ENCODE measurements at regions not wholly inside any gene's neighbourhood (a gene's known extent, or its start where the extent isn't known, plus 50 kb on each side); places are given as distances from the start of the nearest gene placed in this dataset.
"Not testable (repeated sequence)": the region's sequence is repeated elsewhere in the genome, so short reads cannot be mapped to it uniquely, and the experiment has no call there.

DNA sequence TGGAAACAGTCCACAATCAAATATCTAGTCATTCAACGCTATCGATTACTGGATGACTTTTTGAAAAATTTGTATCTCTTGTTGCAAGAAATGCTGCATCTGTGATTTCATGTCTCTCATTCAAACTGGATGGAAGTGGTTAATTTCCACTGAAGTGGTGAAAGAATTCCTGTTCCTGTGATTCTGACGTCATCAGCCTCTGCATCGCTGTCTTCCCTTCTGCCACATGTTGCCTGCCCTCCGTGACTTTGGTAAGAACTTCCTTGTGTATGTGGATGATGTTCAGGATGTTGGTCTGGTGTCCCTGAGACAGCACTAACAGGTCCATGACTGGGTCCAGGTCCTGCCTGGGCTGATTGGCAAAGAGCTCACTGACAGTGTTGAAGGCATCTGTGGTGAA lies 84.8 kb upstream of the TEKT4 start:
- not testable (repeated sequence) for H3K79me1 ChIP-seq (ENCODE audit: insufficient read depth, low read depth, low read length, poor library complexity, severe bottlenecking); DNase-seq
- WGBS (ENCODE audit: extremely low coverage, insufficient read length, low lambda C conversion rate), result no CpG with 5 or more reads among the region's 5 CpGs

DNA sequence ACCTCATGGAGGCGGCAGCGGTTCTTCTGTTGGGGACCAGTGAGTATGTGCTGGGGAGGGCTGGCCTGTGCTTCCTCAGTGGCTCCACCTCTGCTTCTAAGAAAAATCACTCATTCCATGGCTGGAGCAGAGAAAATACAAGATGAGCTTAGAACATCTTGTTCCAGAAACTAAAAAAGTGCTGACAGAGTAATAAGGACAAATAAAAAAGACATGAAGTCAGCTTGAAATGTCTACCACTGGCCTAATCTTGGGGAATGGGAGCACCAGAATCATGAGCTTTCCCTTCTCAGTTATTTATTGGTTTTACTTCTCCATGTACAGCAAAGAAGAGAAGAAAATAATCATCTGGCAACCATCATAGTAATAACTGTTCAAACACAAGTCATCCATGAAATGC lies 81.1 kb upstream of the TEKT4 start:
- H3K4me2 ChIP-seq (ENCODE audit: insufficient read depth, insufficient read length, low read length), result not testable (repeated sequence)

More for the DNA sequence above, 84.8 kb upstream of the TEKT4 start:
- not testable (repeated sequence) for H3K27me3 ChIP-seq (ENCODE audit: insufficient read depth, low read length); H3K79me2 ChIP-seq (ENCODE audit: insufficient read depth, low read length); H2AK5ac ChIP-seq (ENCODE audit: insufficient read length, low read length); H4K5ac ChIP-seq (ENCODE audit: insufficient read length, low read depth, low read length); H3K56ac ChIP-seq (ENCODE audit: insufficient read length, low read depth, low read length); H3K18ac ChIP-seq (ENCODE audit: insufficient read length, low read depth, low read length); H4K8ac ChIP-seq (replicated peaks; ENCODE audit: insufficient read length, low read depth, low read length); H2BK5ac ChIP-seq (ENCODE audit: insufficient read length, low read length); H3K23ac ChIP-seq (ENCODE audit: insufficient read length, low read depth, low read length); H3K27ac Mint-ChIP-seq; H3K23me2 ChIP-seq (ENCODE audit: insufficient read length, low read depth, low read length, poor library complexity, severe bottlenecking); H2BK120ac ChIP-seq (ENCODE audit: low read depth, low read length, poor library complexity, severe bottlenecking); H3K4me2 ChIP-seq (ENCODE audit: insufficient read depth, insufficient read length, low read length); H3K4me1 ChIP-seq (ENCODE audit: insufficient read depth, low read length); H2BK20ac ChIP-seq (ENCODE audit: low read depth, low read length, poor library complexity, severe bottlenecking); H3K4me3 Mint-ChIP-seq; H3T11ph ChIP-seq (ENCODE audit: low read length); H2BK12ac ChIP-seq (ENCODE audit: insufficient read length, low read depth, low read length); H3K4ac ChIP-seq (ENCODE audit: low read depth, low read length); H2AFZ ChIP-seq (ENCODE audit: low read length); H2BK15ac ChIP-seq (ENCODE audit: low read depth, low read length); H3K27me3 Mint-ChIP-seq (ENCODE audit: low read depth); H3K27ac ChIP-seq (ENCODE audit: insufficient read length, low read depth, low read length); H3K4me1 Mint-ChIP-seq; H3K9ac ChIP-seq (ENCODE audit: extremely low read depth, insufficient read length, low read length); H3K14ac ChIP-seq (ENCODE audit: insufficient read depth, low read length); H4K91ac ChIP-seq (ENCODE audit: insufficient read length, low read depth, low read length); H4K20me1 ChIP-seq (ENCODE audit: control insufficient read depth, insufficient read depth, insufficient read length)
- peaks cover 59% of the 10 kb centered on the region for H3K9me3 ChIP-seq (ENCODE audit: control insufficient read depth, low read depth, low read length)
- H3K36me3 Mint-ChIP-seq (ENCODE audit: insufficient read depth in 1 of 3, low read depth in 3 of 3), result peaks cover 4 to 35% (median 14%) of the 10 kb centered on the region in 3 experiments
- peaks cover 83 to 86% of the 10 kb centered on the region in 2 experiments for H3K9me3 Mint-ChIP-seq

More for the DNA sequence above, 81.1 kb upstream of the TEKT4 start:
- not testable (repeated sequence) for H3K4ac ChIP-seq (ENCODE audit: low read depth, low read length); H3K79me1 ChIP-seq (ENCODE audit: insufficient read depth, low read depth, low read length, poor library complexity, severe bottlenecking); H2BK5ac ChIP-seq (ENCODE audit: insufficient read length, low read length); H3K27me3 ChIP-seq (ENCODE audit: insufficient read depth, low read length); H3K4me1 Mint-ChIP-seq; DNase-seq; H3K23ac ChIP-seq (ENCODE audit: insufficient read length, low read depth, low read length); H4K8ac ChIP-seq (replicated peaks; ENCODE audit: insufficient read length, low read depth, low read length); H2AFZ ChIP-seq (ENCODE audit: low read length); H3K23me2 ChIP-seq (ENCODE audit: insufficient read length, low read depth, low read length, poor library complexity, severe bottlenecking); H3K79me2 ChIP-seq (ENCODE audit: insufficient read depth, low read length); H3T11ph ChIP-seq (ENCODE audit: low read length); H2BK120ac ChIP-seq (ENCODE audit: low read depth, low read length, poor library complexity, severe bottlenecking); H4K20me1 ChIP-seq (ENCODE audit: control insufficient read depth, insufficient read depth, insufficient read length); H3K4me3 Mint-ChIP-seq; H2BK20ac ChIP-seq (ENCODE audit: low read depth, low read length, poor library complexity, severe bottlenecking); H2AK5ac ChIP-seq (ENCODE audit: insufficient read length, low read length); H2BK15ac ChIP-seq (ENCODE audit: low read depth, low read length); H3K27me3 Mint-ChIP-seq (ENCODE audit: low read depth); H3K27ac ChIP-seq (ENCODE audit: insufficient read length, low read depth, low read length); H4K5ac ChIP-seq (ENCODE audit: insufficient read length, low read depth, low read length); H3K18ac ChIP-seq (ENCODE audit: insufficient read length, low read depth, low read length); H2BK12ac ChIP-seq (ENCODE audit: insufficient read length, low read depth, low read length); H3K27ac Mint-ChIP-seq; H3K56ac ChIP-seq (ENCODE audit: insufficient read length, low read depth, low read length); H3K4me1 ChIP-seq (ENCODE audit: insufficient read depth, low read length); H4K91ac ChIP-seq (ENCODE audit: insufficient read length, low read depth, low read length); H3K14ac ChIP-seq (ENCODE audit: insufficient read depth, low read length); H3K9ac ChIP-seq (ENCODE audit: extremely low read depth, insufficient read length, low read length)
- Mint-ChIP-seq H3K36me3 (ENCODE audit: insufficient read depth in 1 of 3, low read depth in 3 of 3) (peaks cover 4 to 24% (median 11%) of the 10 kb centered on the region in 3 experiments), H3K9me3 (peaks cover 72 to 84% of the 10 kb centered on the region in 2 experiments)
- WGBS (ENCODE audit: extremely low coverage, insufficient read length, low lambda C conversion rate), result no CpG with 5 or more reads among the region's 2 CpGs
- H3K9me3 ChIP-seq (ENCODE audit: control insufficient read depth, low read depth, low read length), result peaks cover 48% of the 10 kb centered on the region
